CD8-positive, alpha-beta memory T cell (primary cell): ENCODE measurements at regions not wholly inside any gene's neighbourhood (a gene's known extent, or its start where the extent isn't known, plus 50 kb on each side); places are given as distances from the start of the nearest gene placed in this dataset.

ENCODE experiments used
- CTCF ChIA-PET: fragments of 350-600 bp; sonication (Branson Sonifier 250); formaldehyde crosslinking; loops from one replicate; lab custom pipeline; 2021; ENCODE audit warnings: antibody characterized with exemption; lab: Charles Lee
- POLR2A ChIA-PET: fragments of 350-600 bp; sonication (Branson Sonifier 250); formaldehyde crosslinking; loops from one replicate; lab custom pipeline; 2021; ENCODE audit warnings: antibody characterized with exemption; lab: Charles Lee
- DNase-seq, 5 donors: peaks; one replicate each; pipeline versions ENCODE4 v3.0.0 to v3.0.0-alpha.2; 2020 to 2022; ENCODE audit warnings: mixed read lengths in 1 of 5
- H3K27ac ChIP-seq: one replicate; pipeline ENCODE4 v1.7.0; 2013; ENCODE audit warnings: low read depth, mild to moderate bottlenecking, low read length, moderate library complexity
- H3K27me3 ChIP-seq: 2 replicates; pipeline ENCODE4 v1.7.0; 2013; ENCODE audit warnings: low read length, mild to moderate bottlenecking; ENCODE audit not compliant: insufficient read depth, poor library complexity, severe bottlenecking
- H3K36me3 ChIP-seq: 2 replicates; pipeline ENCODE4 v1.7.0; 2013; ENCODE audit warnings: mild to moderate bottlenecking, low read length, moderate library complexity; ENCODE audit not compliant: insufficient read depth
- H3K4me1 ChIP-seq: 2 replicates; pipeline ENCODE4 v1.7.0; 2013; ENCODE audit warnings: mild to moderate bottlenecking, low read length, moderate library complexity; ENCODE audit not compliant: insufficient read depth
- H3K4me3 ChIP-seq: 2 replicates; pipeline ENCODE4 v1.7.0; 2013; ENCODE audit warnings: mild to moderate bottlenecking, low read length
- H3K9me3 ChIP-seq: 2 replicates; pipeline ENCODE4 v1.7.0; 2013; ENCODE audit warnings: mild to moderate bottlenecking, low read length
- H3K27ac Mint-ChIP-seq, 8 donors: one replicate each; pipeline ENCODE4 v1.8.0; 2020 to 2021; ENCODE audit warnings: mixed read lengths in 8 of 8, mild to moderate bottlenecking in 6 of 8, inconsistent platforms in 3 of 8, moderate library complexity in 3 of 8
- H3K27me3 Mint-ChIP-seq, 2 donors: one replicate each; pipeline ENCODE4 v1.8.0; 2020 to 2021; ENCODE audit warnings: mixed read lengths in 2 of 2, mild to moderate bottlenecking in 1 of 2, moderate library complexity in 1 of 2
- H3K36me3 Mint-ChIP-seq, 3 donors: one replicate each; pipeline ENCODE4 v1.8.0; 2020 to 2021; ENCODE audit warnings: mixed read lengths in 3 of 3, inconsistent platforms in 1 of 3, mild to moderate bottlenecking in 1 of 3
- H3K4me1 Mint-ChIP-seq, 3 donors: one replicate each; pipeline ENCODE4 v1.8.0; 2020 to 2021; ENCODE audit warnings: mixed read lengths in 3 of 3, inconsistent platforms in 1 of 3, mild to moderate bottlenecking in 1 of 3
- H3K4me3 Mint-ChIP-seq, 7 donors: one replicate each; pipeline ENCODE4 v1.8.0; 2020 to 2021; ENCODE audit warnings: mixed read lengths in 7 of 7, mild to moderate bottlenecking in 6 of 7, moderate library complexity in 4 of 7, inconsistent platforms in 2 of 7
- H3K9me3 Mint-ChIP-seq, 5 donors: one replicate each; pipeline ENCODE4 v1.8.0; 2020 to 2022; ENCODE audit warnings: mixed read lengths in 5 of 5, mild to moderate bottlenecking in 3 of 5, moderate library complexity in 2 of 5, inconsistent platforms in 1 of 5

DNA sequence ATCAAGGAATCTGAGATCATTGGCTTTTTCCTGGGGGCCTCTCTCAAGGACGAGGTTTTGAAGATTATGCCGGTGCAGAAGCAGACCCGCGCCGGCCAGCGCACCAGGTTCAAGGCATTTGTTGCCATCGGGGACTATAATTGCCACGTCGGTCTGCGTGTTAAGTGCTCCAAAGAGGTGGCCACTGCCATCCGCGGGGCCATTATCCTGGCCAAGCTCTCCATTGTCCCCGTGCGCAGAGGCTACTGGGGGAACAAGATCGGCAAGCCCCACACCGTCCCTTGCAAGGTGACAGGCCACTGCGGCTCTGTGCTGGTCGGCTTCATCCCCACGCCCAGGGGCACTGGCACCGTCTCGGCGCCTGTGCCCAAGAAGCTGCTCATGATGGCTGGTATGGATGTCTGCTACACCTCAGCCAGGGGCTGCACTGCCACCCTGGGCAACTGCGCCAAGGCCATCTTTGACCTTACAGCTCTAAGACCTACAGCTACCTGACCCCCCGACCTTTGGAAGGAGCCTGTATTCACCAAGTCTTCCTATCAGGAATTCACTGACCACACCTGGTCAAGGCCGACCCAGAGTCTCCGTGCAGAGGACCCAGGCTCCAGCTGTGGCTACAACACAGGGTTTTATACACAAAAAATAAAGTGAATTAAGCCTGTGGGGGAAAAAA lies 141.8 kb downstream of the SOCS6 start:
- no peak overlapping the region for H3K4me3 Mint-ChIP-seq
- Histone ChIP-seq H3K4me1 (no peaks in the 10 kb centered on the region), H3K9me3 (no peaks in the 10 kb centered on the region), H3K4me3 (no peak overlapping the region), H3K27me3 (no peaks in the 10 kb centered on the region), H3K36me3 (no peaks in the 10 kb centered on the region), H3K27ac (no peak overlapping the region)
- no peak for DNase-seq
- H3K4me1 Mint-ChIP-seq: no peaks in the 10 kb centered on the region
- ChIA-PET POLR2A (no interaction called here), CTCF (no interaction called here)
- peaks cover 0 to 6% of the 10 kb centered on the region in 2 donors for H3K27me3 Mint-ChIP-seq
- H3K27ac Mint-ChIP-seq: no peak overlapping the region
- H3K9me3 Mint-ChIP-seq: no peaks in the 10 kb centered on the region
- H3K36me3 Mint-ChIP-seq: no peaks in the 10 kb centered on the region

DNA sequence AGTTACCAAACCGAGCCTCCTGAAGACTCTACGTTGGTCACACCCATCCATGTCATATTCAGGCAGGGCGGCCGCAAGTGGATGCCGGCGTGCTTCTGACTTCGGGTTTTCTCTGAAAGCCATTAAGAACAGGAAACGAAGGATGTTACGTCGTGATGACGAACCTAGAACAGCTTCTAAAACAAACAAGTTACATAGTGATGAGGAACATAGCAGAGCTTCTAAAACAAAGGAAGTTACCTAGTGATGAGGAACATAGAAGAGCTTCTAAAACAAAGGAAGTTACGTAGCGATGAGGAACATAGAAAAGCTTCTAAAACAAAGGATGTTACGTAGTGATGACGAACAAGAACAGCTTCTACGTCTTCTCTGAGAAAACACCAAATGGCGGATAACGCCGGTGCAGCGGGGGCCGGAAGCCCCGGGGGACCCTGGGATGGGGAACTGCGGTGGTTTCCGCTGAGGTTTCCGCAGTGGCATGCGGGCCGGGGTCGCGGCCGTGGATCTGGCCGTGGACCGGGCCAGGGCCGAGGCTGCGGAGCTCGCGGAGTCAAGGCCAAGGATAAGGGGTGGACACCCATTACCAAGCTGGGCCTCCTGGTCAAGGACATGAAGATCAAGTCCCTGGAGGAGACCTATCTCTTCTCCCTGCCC lies 141.1 kb downstream of the SOCS6 start:
- no peak overlapping the region for H3K27ac Mint-ChIP-seq
- H3K4me3 ChIP-seq: no peak overlapping the region
- ChIA-PET POLR2A (no interaction called here), CTCF (no interaction called here)
- no peak overlapping the region for H3K27ac ChIP-seq
- no peak overlapping the region for H3K4me3 Mint-ChIP-seq
- H3K27me3 Mint-ChIP-seq: peaks cover 0 to 7% of the 10 kb centered on the region in 2 donors
- no peaks in the 10 kb centered on the region for H3K36me3 Mint-ChIP-seq
- no peaks in the 10 kb centered on the region for H3K9me3 ChIP-seq
- no peaks in the 10 kb centered on the region for H3K4me1 Mint-ChIP-seq
- H3K4me1 ChIP-seq: no peaks in the 10 kb centered on the region
- no peaks in the 10 kb centered on the region for H3K9me3 Mint-ChIP-seq
- no peaks in the 10 kb centered on the region for H3K36me3 ChIP-seq
- H3K27me3 ChIP-seq: no peaks in the 10 kb centered on the region
- no peak for DNase-seq

DNA sequence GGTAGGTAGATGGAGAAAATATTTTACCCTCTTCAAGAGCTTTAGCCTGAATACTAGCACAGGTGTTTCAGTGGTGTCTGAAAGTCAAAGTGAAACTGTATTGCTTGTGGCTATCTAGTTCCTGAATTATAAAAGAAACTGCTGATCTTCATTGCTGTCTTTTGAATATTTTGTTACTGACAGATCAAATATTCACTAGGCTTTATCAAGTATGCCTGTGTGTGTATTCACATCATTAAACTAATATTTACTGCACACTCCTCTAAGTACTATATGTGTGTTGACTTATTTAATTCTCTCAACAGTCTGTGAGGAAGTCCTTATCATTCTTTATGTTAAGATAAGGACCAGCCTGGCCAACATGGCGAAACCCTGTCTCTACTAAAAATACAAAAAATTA lies 139.6 kb downstream of the SOCS6 start:
- Mint-ChIP-seq H3K36me3 (no peaks in the 10 kb centered on the region), H3K4me3 (no peak overlapping the region), H3K27me3 (peaks cover 0 to 7% of the 10 kb centered on the region in 2 donors), H3K27ac (peak overlapping the region in 1 of 8 donors; percentile 15), H3K4me1 (no peaks in the 10 kb centered on the region), H3K9me3 (no peaks in the 10 kb centered on the region)
- no peak overlapping the region for H3K4me3 ChIP-seq
- H3K27ac ChIP-seq: no peak overlapping the region
- no peaks in the 10 kb centered on the region for H3K27me3 ChIP-seq
- no peak for DNase-seq
- H3K9me3 ChIP-seq: no peaks in the 10 kb centered on the region
- ChIA-PET CTCF (no interaction called here), POLR2A (no interaction called here)
- no peaks in the 10 kb centered on the region for H3K4me1 ChIP-seq
- H3K36me3 ChIP-seq: no peaks in the 10 kb centered on the region

DNA sequence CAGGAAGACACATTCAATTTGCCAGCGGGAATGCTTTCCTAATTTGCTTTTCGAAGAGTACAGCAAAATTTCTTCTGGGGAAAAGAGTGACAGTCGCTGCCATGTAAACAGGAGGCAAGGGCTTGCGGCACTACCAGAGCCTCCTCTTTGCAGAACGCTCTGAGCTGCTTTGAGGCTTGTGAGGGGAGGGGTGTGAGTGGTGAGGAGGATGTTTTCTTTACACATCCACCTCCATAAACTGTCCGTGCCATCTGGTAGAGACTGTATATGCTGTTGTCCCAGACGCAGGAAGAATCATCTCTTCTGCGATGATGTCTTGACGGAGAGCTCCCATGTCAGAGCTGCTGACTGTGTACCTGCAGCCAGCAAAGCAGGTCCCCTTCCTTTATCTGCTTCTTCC lies 138.0 kb downstream of the SOCS6 start:
- Mint-ChIP-seq H3K9me3 (no peaks in the 10 kb centered on the region), H3K27me3 (peaks cover 0 to 7% of the 10 kb centered on the region in 2 donors), H3K4me3 (no peak overlapping the region), H3K4me1 (no peaks in the 10 kb centered on the region), H3K27ac (no peak overlapping the region), H3K36me3 (no peaks in the 10 kb centered on the region)
- Histone ChIP-seq H3K9me3 (no peaks in the 10 kb centered on the region), H3K4me3 (no peak overlapping the region), H3K27ac (no peak overlapping the region), H3K36me3 (no peaks in the 10 kb centered on the region), H3K27me3 (no peaks in the 10 kb centered on the region), H3K4me1 (no peaks in the 10 kb centered on the region)
- ChIA-PET CTCF (no interaction called here), POLR2A (no interaction called here)
- DNase-seq: no peak

DNA sequence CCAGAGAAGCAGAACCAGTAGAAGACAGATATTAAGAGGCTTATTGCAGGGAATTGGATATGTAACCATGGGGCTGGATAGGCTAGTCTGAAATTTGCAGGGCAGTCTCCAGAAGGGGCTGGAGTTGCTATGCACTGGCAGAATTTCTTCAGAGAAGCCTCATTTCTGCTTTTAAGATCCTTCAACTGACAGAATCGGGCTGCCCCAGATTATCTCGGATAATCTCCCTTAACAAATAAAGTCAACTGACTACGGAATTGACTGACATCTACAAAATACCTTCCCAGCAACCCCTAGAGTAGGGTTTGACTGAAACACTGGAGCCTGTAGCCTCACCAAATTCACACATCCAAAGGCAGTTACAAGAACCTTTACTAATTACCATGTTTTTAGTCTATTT lies 136.4 kb downstream of the SOCS6 start:
- Mint-ChIP-seq H3K4me1 (no peaks in the 10 kb centered on the region), H3K27ac (no peak overlapping the region), H3K4me3 (no peak overlapping the region), H3K36me3 (no peaks in the 10 kb centered on the region), H3K9me3 (no peaks in the 10 kb centered on the region), H3K27me3 (peaks cover 0 to 7% of the 10 kb centered on the region in 2 donors)
- no peak for DNase-seq
- ChIA-PET POLR2A (no interaction called here), CTCF (no interaction called here)
- Histone ChIP-seq H3K4me1 (no peaks in the 10 kb centered on the region), H3K4me3 (no peak overlapping the region), H3K27me3 (no peaks in the 10 kb centered on the region), H3K36me3 (no peaks in the 10 kb centered on the region), H3K9me3 (no peaks in the 10 kb centered on the region), H3K27ac (no peak overlapping the region)

DNA sequence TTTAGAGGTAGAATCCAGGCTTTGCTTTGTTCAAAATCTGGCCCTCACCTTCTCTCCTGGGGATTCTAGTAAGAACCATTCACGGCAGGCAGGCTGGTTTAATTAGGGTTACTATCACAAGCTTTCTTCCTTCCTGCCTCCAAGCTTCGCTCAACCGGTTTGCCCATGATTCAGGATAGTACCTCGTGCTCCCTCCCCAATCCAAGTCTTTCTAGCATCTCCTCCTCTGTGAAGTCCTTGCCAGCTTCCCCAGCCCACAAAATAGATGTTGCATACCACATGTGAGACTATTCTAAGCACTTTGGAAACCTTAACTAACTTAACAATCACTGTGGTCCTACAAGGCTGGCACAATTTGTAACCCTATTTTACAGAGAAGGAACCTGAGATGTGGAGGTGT lies 135.1 kb downstream of the SOCS6 start:
- Mint-ChIP-seq H3K9me3 (no peaks in the 10 kb centered on the region), H3K27me3 (peaks cover 0 to 9% of the 10 kb centered on the region in 2 donors), H3K4me1 (no peaks in the 10 kb centered on the region), H3K36me3 (no peaks in the 10 kb centered on the region), H3K4me3 (no peak overlapping the region), H3K27ac (no peak overlapping the region)
- Histone ChIP-seq H3K9me3 (no peaks in the 10 kb centered on the region), H3K27ac (no peak overlapping the region), H3K36me3 (no peaks in the 10 kb centered on the region), H3K4me1 (no peaks in the 10 kb centered on the region), H3K4me3 (no peak overlapping the region), H3K27me3 (no peaks in the 10 kb centered on the region)
- no peak for DNase-seq
- ChIA-PET CTCF (no interaction called here), POLR2A (no interaction called here)

DNA sequence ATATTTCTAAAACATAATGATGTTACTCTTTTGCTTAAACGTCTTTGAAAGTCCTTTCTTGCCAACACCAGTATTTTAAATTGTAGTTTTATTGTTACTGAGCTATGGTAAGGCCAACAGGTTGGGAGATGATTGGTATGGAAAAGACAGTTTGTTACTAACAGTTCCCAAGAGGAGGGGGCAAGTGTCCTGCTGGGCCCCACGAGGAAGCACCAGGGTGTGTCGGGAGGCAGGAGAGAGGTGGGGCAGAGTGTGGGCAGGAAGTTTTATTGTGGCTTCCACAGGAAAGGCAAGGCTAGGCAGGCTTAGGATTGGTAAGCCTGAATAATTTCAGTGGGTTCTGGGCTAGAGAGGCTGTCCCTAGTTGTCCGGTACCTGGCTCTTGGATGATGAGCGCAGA lies 134.3 kb downstream of the SOCS6 start:
- Histone ChIP-seq H3K27me3 (no peaks in the 10 kb centered on the region), H3K4me1 (no peaks in the 10 kb centered on the region), H3K36me3 (no peaks in the 10 kb centered on the region), H3K9me3 (no peaks in the 10 kb centered on the region), H3K27ac (no peak overlapping the region), H3K4me3 (no peak overlapping the region)
- Mint-ChIP-seq H3K27ac (no peak overlapping the region), H3K36me3 (no peaks in the 10 kb centered on the region), H3K27me3 (peaks cover 0 to 10% of the 10 kb centered on the region in 2 donors), H3K4me1 (no peaks in the 10 kb centered on the region), H3K9me3 (no peaks in the 10 kb centered on the region), H3K4me3 (no peak overlapping the region)
- no peak for DNase-seq
- POLR2A ChIA-PET: no interaction called here
- CTCF ChIA-PET: no interaction called here

DNA sequence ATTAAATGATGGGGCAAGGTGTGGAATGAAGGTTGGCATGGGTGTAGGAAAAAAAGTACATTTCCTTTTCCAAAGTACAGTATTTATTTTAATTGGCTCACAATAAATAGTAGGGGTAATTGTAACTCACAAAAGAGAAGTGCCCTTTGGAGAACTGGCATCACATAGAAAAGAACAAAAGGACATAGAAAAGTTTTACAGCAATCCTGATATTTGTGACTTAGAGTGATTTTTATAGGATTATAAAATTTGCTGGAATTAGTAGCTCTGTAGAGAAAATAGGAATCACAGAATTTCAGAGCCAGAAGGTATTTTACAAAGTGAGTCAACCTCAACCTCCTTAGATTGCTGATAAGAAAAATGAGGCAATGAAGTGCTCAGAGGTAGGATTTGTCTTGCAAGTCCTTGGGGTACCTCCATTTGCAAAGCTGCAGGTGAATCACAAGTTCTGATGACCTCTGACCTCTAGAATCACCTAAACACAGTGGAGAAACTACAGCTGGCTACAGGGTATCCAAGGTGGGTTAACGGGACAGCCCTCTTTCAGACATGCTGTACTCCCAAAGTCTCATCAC lies 133.6 kb downstream of the SOCS6 start:
- CTCF ChIA-PET: no interaction called here
- no peaks in the 10 kb centered on the region for H3K9me3 ChIP-seq
- no peak overlapping the region for H3K4me3 Mint-ChIP-seq
- no peak overlapping the region for H3K27ac Mint-ChIP-seq
- H3K27me3 ChIP-seq: no peaks in the 10 kb centered on the region
- H3K36me3 Mint-ChIP-seq: no peaks in the 10 kb centered on the region
- no peaks in the 10 kb centered on the region for H3K4me1 ChIP-seq
- no peaks in the 10 kb centered on the region for H3K4me1 Mint-ChIP-seq
- POLR2A ChIA-PET: no interaction called here
- DNase-seq: no peak
- no peaks in the 10 kb centered on the region for H3K36me3 ChIP-seq
- H3K9me3 Mint-ChIP-seq: no peaks in the 10 kb centered on the region
- H3K4me3 ChIP-seq: no peak overlapping the region
- H3K27ac ChIP-seq: no peak overlapping the region
- peaks cover 0 to 8% of the 10 kb centered on the region in 2 donors for H3K27me3 Mint-ChIP-seq
